IPS DF 6.9 (cell line): ENCODE measurements at regions not wholly inside any gene's neighbourhood (a gene's known extent, or its start where the extent isn't known, plus 50 kb on each side); places are given as distances from the start of the nearest gene placed in this dataset.

ENCODE experiments used
- DNase-seq: peaks from one replicate; pipeline ENCODE4 v3.0.0-alpha.2; 2013; ENCODE audit warnings: low read depth, low spot score
- H3K27ac ChIP-seq: one replicate; pipeline ENCODE4 v1.5.1; 2013; ENCODE audit warnings: low read length, control low read depth
- H3K27me3 ChIP-seq: 2 replicates; pipeline ENCODE4 v1.6.1; 2013; ENCODE audit warnings: mild to moderate bottlenecking, low read length; ENCODE audit not compliant: control insufficient read depth, insufficient read depth
- H3K36me3 ChIP-seq: 2 replicates; pipeline ENCODE4 v1.6.1; 2013; ENCODE audit warnings: low read length; ENCODE audit not compliant: control insufficient read depth, insufficient read depth
- H3K4me1 ChIP-seq: 2 replicates; pipeline ENCODE4 v1.6.1; 2013; ENCODE audit warnings: low read length; ENCODE audit not compliant: control insufficient read depth, insufficient read depth
- H3K4me3 ChIP-seq: 2 replicates; pipeline ENCODE4 v1.5.1; 2013; ENCODE audit warnings: mild to moderate bottlenecking, low read length
- H3K9me3 ChIP-seq: 2 replicates; pipeline ENCODE4 v1.6.1; 2013; ENCODE audit warnings: low read length, inconsistent platforms; ENCODE audit not compliant: control insufficient read depth, insufficient read depth
- WGBS: extraction: QIAGEN DNeasy Blood & Tissue Kit; methylation state at CpG from one replicate; pipeline ENCODE4 v1.1.7; 2013; ENCODE audit warnings: mixed read lengths, missing lambda C conversion rate; ENCODE audit not compliant: insufficient read length, insufficient coverage; 5-methylcytosine and 5-hydroxymethylcytosine counted together

DNA sequence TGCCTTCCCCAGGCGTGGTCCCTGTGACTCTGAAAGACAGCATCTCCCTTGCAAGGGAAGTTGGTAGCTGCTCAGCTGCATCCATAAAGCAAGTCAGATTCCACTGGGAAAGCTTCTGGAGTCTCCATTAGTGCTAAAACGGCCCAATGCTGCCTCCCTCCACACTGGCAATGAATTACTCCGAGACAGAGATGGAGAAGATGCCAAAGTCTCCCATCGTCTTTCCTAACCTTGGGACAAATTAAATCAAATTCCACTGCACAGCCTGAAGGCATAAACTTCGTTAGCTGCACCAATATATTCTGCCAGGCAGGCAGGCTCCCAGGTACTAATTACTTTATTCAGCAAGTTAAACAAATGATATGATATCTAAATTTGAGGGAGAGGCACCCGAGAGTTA is 106.3 kb upstream of the GJB5 start:
- no peaks in the 10 kb centered on the region for H3K27me3 ChIP-seq
- WGBS, result no CpG with 5 or more reads among the region's 6 CpGs
- H3K27ac ChIP-seq, result no peak overlapping the region
- no peak for DNase-seq
- H3K36me3 ChIP-seq, result no peaks in the 10 kb centered on the region
- no peak overlapping the region for H3K4me3 ChIP-seq
- H3K9me3 ChIP-seq, result no peaks in the 10 kb centered on the region
- H3K4me1 ChIP-seq, result no peaks in the 10 kb centered on the region

- H3K27ac ChIP-seq, result no peak overlapping the region
- H3K36me3 ChIP-seq, result no peaks in the 10 kb centered on the region
- H3K27me3 ChIP-seq, result no peaks in the 10 kb centered on the region
- no CpG with 5 or more reads among the region's 1 CpG for WGBS
- H3K4me3 ChIP-seq, result no peak overlapping the region
- no peaks in the 10 kb centered on the region for H3K9me3 ChIP-seq
- peaks cover 5% of the 10 kb centered on the region; the same call in 1 of the 2 replicates for H3K4me1 ChIP-seq
- DNase-seq, result no peak
These were observed 104.8 kb upstream of the GJB5 start for GRCh38 chr1:34650090-34650489.

GRCh38 chr1:34650800-34651199 is 104.0 kb upstream of the GJB5 start:
- no CpG with 5 or more reads among the region's 11 CpGs for WGBS
- DNase-seq, result no peak
- no peaks in the 10 kb centered on the region for H3K36me3 ChIP-seq
- no peaks in the 10 kb centered on the region for H3K27me3 ChIP-seq
- H3K27ac ChIP-seq, result no peak overlapping the region
- H3K9me3 ChIP-seq, result no peaks in the 10 kb centered on the region
- peaks cover 7% of the 10 kb centered on the region; the same call in 1 of the 2 replicates for H3K4me1 ChIP-seq
- H3K4me3 ChIP-seq, result no peak overlapping the region

GRCh38 chr1:34653110-34653509 is 101.7 kb upstream of the GJB5 start:
- no peaks in the 10 kb centered on the region for H3K27me3 ChIP-seq
- H3K4me1 ChIP-seq, result peaks cover 13% of the 10 kb centered on the region
- H3K27ac ChIP-seq, result no peak overlapping the region
- no peak for DNase-seq
- no CpG with 5 or more reads among the region's 7 CpGs for WGBS
- H3K9me3 ChIP-seq, result no peaks in the 10 kb centered on the region
- no peak overlapping the region for H3K4me3 ChIP-seq
- H3K36me3 ChIP-seq, result no peaks in the 10 kb centered on the region

DNA sequence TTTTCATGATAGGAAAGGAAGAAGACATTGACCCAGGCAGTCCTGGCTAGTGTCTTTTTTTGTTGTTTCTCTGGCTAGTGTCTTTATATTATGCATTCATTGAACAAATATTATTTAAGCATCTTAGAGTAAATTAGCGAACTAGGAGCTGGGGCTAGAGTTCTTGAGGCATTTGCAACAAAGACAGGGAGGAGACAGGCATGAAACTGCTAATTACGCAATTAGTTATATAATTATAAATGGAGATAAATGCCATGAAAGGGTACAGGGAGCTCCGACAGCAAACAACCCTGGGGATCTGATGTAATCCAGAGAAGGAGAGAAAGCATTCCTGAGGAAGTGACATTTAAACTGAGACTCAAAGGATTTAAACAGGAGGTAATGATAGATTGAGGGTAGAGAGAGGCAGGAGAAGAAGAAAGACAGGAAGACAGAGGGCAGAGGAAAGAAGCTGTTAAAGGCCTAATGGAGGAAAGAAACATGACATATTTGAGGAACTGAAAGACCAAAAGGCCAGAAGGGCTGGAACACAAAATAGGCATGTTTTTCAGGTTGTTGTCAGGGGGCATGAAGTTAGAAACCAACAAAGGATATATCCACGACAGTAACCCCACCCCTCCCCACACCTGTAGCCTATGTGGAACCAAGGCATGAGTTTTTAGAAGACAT is 99.5 kb upstream of the GJB5 start:
- Histone ChIP-seq H3K27ac (no peak overlapping the region), H3K9me3 (no peaks in the 10 kb centered on the region), H3K27me3 (no peaks in the 10 kb centered on the region), H3K4me1 (peaks cover 13% of the 10 kb centered on the region), H3K36me3 (no peaks in the 10 kb centered on the region), H3K4me3 (no peak overlapping the region)
- no CpG with 5 or more reads among the region's 4 CpGs for WGBS
- DNase-seq, result no peak

DNA sequence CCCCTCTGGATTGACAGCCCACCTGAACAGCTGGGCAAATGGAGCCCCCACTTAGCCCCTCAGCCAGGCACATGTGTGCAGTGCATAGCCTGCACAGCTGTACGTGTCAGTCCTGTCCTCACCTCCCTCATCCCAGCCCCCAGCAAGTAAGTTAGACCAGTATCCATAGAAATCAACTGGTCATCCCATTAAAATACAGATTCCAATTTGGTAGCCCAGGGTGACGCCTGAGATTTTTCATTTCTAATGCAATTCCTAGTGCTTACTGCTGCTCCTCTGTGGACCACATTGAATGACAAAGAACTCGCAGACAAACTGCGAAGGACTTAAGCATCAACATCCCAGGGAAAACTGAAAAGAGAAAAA is 99.0 kb upstream of the GJB5 start:
- Histone ChIP-seq H3K4me3 (no peak overlapping the region), H3K9me3 (no peaks in the 10 kb centered on the region), H3K36me3 (no peaks in the 10 kb centered on the region), H3K27me3 (no peaks in the 10 kb centered on the region), H3K27ac (no peak overlapping the region), H3K4me1 (peaks cover 13% of the 10 kb centered on the region)
- no CpG with 5 or more reads among the region's 4 CpGs for WGBS
- no peak for DNase-seq

- no peaks in the 10 kb centered on the region for H3K9me3 ChIP-seq
- H3K4me3 ChIP-seq, result no peak overlapping the region
- H3K27me3 ChIP-seq, result no peaks in the 10 kb centered on the region
- H3K27ac ChIP-seq, result no peak overlapping the region
- no peak for DNase-seq
- peaks cover 13% of the 10 kb centered on the region for H3K4me1 ChIP-seq
- no CpG with 5 or more reads among the region's 3 CpGs for WGBS
- H3K36me3 ChIP-seq, result no peaks in the 10 kb centered on the region
These were observed 98.5 kb upstream of the GJB5 start for GRCh38 chr1:34656299-34656698.

GRCh38 chr1:34656731-34657130 is 98.1 kb upstream of the GJB5 start:
- Histone ChIP-seq H3K27ac (no peak overlapping the region), H3K4me3 (no peak overlapping the region), H3K36me3 (no peaks in the 10 kb centered on the region), H3K27me3 (no peaks in the 10 kb centered on the region), H3K4me1 (peaks cover 13% of the 10 kb centered on the region), H3K9me3 (no peaks in the 10 kb centered on the region)
- no peak for DNase-seq
- WGBS, result no CpG with 5 or more reads among the region's 8 CpGs

- H3K9me3 ChIP-seq, result no peaks in the 10 kb centered on the region
- no peak overlapping the region for H3K4me3 ChIP-seq
- no peaks in the 10 kb centered on the region for H3K27me3 ChIP-seq
- peaks cover 13% of the 10 kb centered on the region for H3K4me1 ChIP-seq
- no peaks in the 10 kb centered on the region for H3K36me3 ChIP-seq
- H3K27ac ChIP-seq, result no peak overlapping the region
- DNase-seq, result no peak
These were observed 97.6 kb upstream of the GJB5 start for GRCh38 chr1:34657266-34657665.

- no peaks in the 10 kb centered on the region for H3K27me3 ChIP-seq
- no CpG with 5 or more reads among the region's 2 CpGs for WGBS
- H3K36me3 ChIP-seq, result no peaks in the 10 kb centered on the region
- H3K4me3 ChIP-seq, result no peak overlapping the region
- DNase-seq, result no peak
- no peak overlapping the region for H3K27ac ChIP-seq
- H3K9me3 ChIP-seq, result no peaks in the 10 kb centered on the region
- peaks cover 13% of the 10 kb centered on the region for H3K4me1 ChIP-seq
These were observed 97.0 kb upstream of the GJB5 start for GRCh38 chr1:34657849-34658248.

DNA sequence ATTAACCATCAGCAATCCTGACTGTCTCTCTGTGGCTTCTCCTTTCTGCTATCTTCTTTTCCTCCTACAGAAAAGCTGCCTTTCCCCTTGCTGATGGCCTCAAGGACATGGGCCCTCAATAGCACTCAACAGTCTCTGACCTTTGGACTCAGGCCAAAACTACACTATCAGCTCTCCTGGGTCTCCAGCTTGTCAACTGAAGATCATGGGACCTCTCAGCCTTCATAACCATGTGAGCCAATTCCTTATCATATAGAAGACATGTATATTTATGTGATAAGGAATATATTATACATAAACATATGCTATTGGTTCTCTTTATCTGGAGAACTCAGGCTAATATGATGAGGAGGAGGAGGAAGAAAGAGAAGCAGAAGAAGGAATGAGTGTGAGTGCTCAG is 91.8 kb upstream of the GJB5 start:
- Histone ChIP-seq H3K9me3 (no peaks in the 10 kb centered on the region), H3K36me3 (no peaks in the 10 kb centered on the region)

More for the DNA sequence above, 91.8 kb upstream of the GJB5 start:
- H3K4me3 ChIP-seq, result no peak overlapping the region
- no peaks in the 10 kb centered on the region for H3K27me3 ChIP-seq
- DNase-seq, result no peak
- H3K27ac ChIP-seq, result no peak overlapping the region
- H3K4me1 ChIP-seq, result no peaks in the 10 kb centered on the region
